ENCODE measurements at regions not wholly inside any gene's neighbourhood (a gene's known extent, or its start where the extent isn't known, plus 50 kb on each side); places are given as distances from the start of the nearest gene placed in this dataset.

DNA sequence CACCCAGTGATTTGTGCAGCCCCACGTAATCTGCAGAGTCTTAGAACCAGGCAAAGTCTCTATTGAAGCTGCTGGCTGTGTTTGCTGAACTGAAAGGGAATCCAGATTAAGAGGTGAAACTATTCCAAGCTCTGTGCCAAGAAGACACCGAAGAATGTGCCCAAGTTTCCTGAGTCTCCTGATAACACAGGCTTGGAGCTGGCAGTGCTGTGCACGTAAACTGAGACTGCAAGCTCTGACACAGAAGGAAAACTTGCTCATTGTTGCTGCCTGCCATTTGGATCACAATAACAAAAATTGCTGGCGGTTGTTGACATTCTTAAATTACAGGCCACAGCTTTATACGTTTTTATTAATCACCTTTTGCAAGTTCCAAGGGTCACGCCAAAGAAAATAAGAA is 60.2 kb upstream of the VCX3B start:
- Histone ChIP-seq H3K4me2 (no peak overlapping the region), H3K36me3 (no peaks in the 10 kb centered on the region), H3K27ac (no peak overlapping the region), H3K9me3 (replicated peaks in 1 of 11) (peaks cover 6 to 21% (median 11%) of the 10 kb centered on the region in 11 experiments; a peak in 21 of 22 replicates), H3K4me3 (no peak overlapping the region), H3K9ac (no peak overlapping the region), H3K4me1 (peaks cover 0 to 13% (median 5%) of the 10 kb centered on the region in 10 experiments; a peak in 6 of 20 replicates), H4K20me1 (no peaks in the 10 kb centered on the region), H3K27me3 (peaks cover 0 to 25% (median 0%) of the 10 kb centered on the region in 11 experiments; a peak in 7 of 22 replicates)
- TF ChIP-seq Cebpa-rat (IDR thresholded peaks at IDR 0.05), result no peak

DNA sequence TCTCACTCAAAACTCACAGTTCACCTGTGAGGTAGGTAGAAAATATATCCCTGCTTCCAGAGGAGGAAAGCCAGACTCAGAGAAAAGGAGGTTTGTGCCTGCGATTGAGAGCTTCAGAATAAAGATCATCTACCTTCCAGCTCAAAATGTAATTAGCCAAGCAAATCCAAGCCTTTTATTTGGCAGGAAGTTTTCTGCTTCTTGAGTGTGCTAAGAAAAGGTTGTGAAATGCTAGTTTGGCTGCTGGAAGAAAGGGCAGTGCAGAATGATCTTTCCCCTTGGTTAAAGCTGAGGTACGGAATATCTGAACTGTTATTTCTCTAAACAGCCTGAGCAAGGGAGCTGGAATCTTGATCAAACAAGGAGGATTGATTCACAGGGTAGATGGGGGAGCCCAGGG is 59.7 kb upstream of the VCX3B start:
- H3K4me1 ChIP-seq, result peaks cover 0 to 13% (median 5%) of the 10 kb centered on the region in 10 experiments; a peak in 6 of 20 replicates
- no peak for TF ChIP-seq Cebpa-rat (IDR thresholded peaks at IDR 0.05)
- H3K27ac ChIP-seq, result no peak overlapping the region
- peaks cover 0 to 25% (median 0%) of the 10 kb centered on the region in 11 experiments; a peak in 7 of 22 replicates for H3K27me3 ChIP-seq
- H3K36me3 ChIP-seq, result no peaks in the 10 kb centered on the region
- H3K9ac ChIP-seq, result no peak overlapping the region
- H3K4me2 ChIP-seq, result peak overlapping the region in 2 of 11 experiments; percentile 31 to 33; a peak in 2 of 22 replicates
- peaks cover 6 to 21% (median 11%) of the 10 kb centered on the region in 11 experiments; a peak in 21 of 22 replicates for H3K9me3 ChIP-seq (replicated peaks in 1 of 11)
- H4K20me1 ChIP-seq, result no peaks in the 10 kb centered on the region
- no peak overlapping the region for H3K4me3 ChIP-seq

DNA sequence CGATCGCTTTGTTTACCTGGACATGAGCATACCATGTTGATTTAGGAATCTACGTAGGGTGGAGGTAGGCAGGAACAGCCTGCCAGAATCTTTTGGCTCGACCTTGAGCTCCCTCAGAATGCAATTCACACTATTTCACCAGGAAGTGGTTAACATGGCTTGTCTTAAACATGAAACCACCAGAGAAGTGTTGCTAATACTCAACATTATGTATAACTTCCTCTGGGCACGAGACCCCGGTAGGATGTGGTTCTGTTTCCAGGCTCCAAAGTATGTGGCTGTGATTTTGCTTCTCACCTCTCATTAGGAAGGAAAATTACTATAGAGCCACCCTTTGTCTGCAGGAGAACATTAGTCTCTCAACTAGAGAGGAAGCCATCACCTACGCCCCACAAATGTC is 59.0 kb upstream of the VCX3B start:
- peaks cover 0 to 25% (median 0%) of the 10 kb centered on the region in 11 experiments; a peak in 7 of 22 replicates for H3K27me3 ChIP-seq
- peaks cover 6 to 25% (median 11%) of the 10 kb centered on the region in 11 experiments; a peak in 21 of 22 replicates for H3K9me3 ChIP-seq (replicated peaks in 1 of 11)
- no peaks in the 10 kb centered on the region for H4K20me1 ChIP-seq
- H3K36me3 ChIP-seq, result no peaks in the 10 kb centered on the region
- no peak for TF ChIP-seq Cebpa-rat (IDR thresholded peaks at IDR 0.05)
- no peak overlapping the region for H3K9ac ChIP-seq
- peaks cover 0 to 13% (median 5%) of the 10 kb centered on the region in 10 experiments; a peak in 6 of 20 replicates for H3K4me1 ChIP-seq
- no peak overlapping the region for H3K27ac ChIP-seq
- no peak overlapping the region for H3K4me3 ChIP-seq
- H3K4me2 ChIP-seq, result peak overlapping the region in 8 of 11 experiments; percentile 7 to 57 (median 34); a peak in 11 of 22 replicates

DNA sequence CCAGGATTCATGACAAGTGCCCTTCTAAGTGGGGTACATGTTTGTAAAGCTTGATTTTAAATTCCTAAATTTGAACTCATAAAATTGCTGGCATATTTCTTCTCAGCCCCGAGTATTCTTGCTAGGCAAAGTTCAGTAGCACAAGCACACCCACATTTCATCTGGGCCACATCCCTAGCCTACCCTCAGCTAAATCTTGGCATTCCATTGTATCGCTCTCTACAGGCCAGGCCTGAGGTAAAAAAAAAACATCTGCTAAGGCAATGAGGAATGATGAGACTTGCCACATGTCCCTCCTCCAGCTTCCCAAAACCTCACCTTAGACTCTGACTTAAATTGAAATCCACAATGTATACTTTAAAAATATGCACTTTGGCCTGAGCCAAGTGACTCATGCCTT is 51.4 kb upstream of the VCX3B start:
- Histone ChIP-seq H3K27ac (no peak overlapping the region), H3K4me1 (no peaks in the 10 kb centered on the region), H3K4me3 (no peak overlapping the region), H3K9ac (no peak overlapping the region), H4K20me1 (no peaks in the 10 kb centered on the region), H3K36me3 (no peaks in the 10 kb centered on the region), H3K27me3 (no peaks in the 10 kb centered on the region), H3K4me2 (no peak overlapping the region), H3K9me3 (replicated peaks in 1 of 11) (0 out of 22 replicates have a peak, but pooled peaks cover 0 to 6% (median 0%) of the 10 kb centered on the region in 11 experiments)
- no peak for TF ChIP-seq Cebpa-rat (IDR thresholded peaks at IDR 0.05)
